ENCODE measurements at regions not wholly inside any gene's neighbourhood (a gene's known extent, or its start where the extent isn't known, plus 50 kb on each side); places are given as distances from the start of the nearest gene placed in this dataset.

DNA sequence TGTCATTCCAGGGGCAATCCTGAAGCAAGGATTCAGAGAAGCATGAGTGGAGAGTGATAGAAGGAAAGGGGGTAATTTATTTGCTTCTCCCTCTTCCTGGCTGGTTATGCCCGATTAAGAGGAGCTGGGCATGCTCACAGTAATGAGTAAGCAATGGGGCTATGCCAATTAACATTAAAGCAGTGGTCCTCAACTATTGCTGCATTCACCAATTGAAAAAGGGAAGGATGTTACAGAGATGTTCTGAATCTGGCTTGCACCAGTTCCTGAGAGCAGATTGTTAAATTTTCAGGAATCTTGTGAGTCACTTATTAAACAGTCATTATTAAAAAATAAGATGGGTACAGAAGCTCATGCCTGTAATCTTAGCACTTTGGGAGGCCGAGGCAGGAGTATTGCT is 85.9 kb upstream of the ZBTB20 start:
- Mint-ChIP-seq H3K4me3 (no peak overlapping the region), H3K27me3 (no peaks in the 10 kb centered on the region), H3K4me1 (peaks cover 2% of the 10 kb centered on the region), H3K27ac (no peak overlapping the region), H3K36me3 (ENCODE audit: low read depth) (no peaks in the 10 kb centered on the region)
- ATAC-seq (no peak), DNase-seq (no peak)
- no peaks in the 10 kb centered on the region for H3K9me3 ChIP-seq (ENCODE audit: control insufficient read depth, low read length, poor library complexity, severe bottlenecking)

DNA sequence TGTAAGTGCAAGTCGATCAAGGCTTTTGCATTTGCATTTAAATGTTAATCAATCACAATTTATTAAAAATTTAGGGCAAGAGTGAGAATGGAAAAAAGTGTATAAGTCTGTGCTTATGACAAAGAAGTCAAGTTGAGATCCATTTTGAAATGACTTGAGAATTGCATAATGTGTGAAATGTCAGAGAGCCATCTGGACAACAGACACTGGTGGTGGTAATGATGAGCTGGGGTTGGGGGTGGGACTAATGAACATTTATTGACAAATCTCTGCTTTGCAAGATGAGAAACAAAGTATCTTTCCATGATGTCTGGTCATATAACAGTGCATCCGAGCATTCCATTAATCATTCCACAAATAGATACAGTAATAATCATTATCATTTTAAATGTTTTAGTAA is 89.4 kb upstream of the ZBTB20 start:
- H3K27me3 Mint-ChIP-seq = no peaks in the 10 kb centered on the region
- no peak for ATAC-seq
- no peaks in the 10 kb centered on the region for H3K4me1 Mint-ChIP-seq
- H3K36me3 Mint-ChIP-seq (ENCODE audit: low read depth) = no peaks in the 10 kb centered on the region
- no peak overlapping the region for H3K27ac Mint-ChIP-seq
- no peak overlapping the region for H3K4me3 Mint-ChIP-seq
- DNase-seq = no peak
- no peaks in the 10 kb centered on the region for H3K9me3 ChIP-seq (ENCODE audit: control insufficient read depth, low read length, poor library complexity, severe bottlenecking)

DNA sequence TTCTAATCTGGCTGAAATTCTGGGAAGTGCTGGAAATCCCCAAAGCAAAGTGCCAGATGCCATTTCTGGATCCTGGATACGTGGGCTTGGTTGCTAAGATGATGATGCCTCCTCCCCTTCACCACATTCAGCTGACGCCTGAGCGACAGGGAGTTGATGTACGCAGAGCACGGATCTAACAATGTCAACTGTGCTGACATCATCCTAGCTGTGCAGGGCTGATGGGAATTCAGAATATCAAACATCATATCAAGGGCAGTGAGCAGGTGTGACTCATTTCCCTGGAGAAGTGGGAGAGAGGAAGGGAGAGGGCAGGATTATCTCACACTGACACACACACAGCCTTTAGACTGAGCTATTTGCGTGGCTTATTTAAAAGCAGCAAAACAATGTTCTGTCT is 92.6 kb upstream of the ZBTB20 start:
- H3K27ac Mint-ChIP-seq = no peak overlapping the region
- H3K36me3 Mint-ChIP-seq (ENCODE audit: low read depth) = peaks cover 2% of the 10 kb centered on the region
- DNase-seq = no peak
- H3K4me3 Mint-ChIP-seq = no peak overlapping the region
- no peaks in the 10 kb centered on the region for H3K27me3 Mint-ChIP-seq
- no peaks in the 10 kb centered on the region for H3K9me3 ChIP-seq (ENCODE audit: control insufficient read depth, low read length, poor library complexity, severe bottlenecking)
- H3K4me1 Mint-ChIP-seq = no peaks in the 10 kb centered on the region
- no peak for ATAC-seq

DNA sequence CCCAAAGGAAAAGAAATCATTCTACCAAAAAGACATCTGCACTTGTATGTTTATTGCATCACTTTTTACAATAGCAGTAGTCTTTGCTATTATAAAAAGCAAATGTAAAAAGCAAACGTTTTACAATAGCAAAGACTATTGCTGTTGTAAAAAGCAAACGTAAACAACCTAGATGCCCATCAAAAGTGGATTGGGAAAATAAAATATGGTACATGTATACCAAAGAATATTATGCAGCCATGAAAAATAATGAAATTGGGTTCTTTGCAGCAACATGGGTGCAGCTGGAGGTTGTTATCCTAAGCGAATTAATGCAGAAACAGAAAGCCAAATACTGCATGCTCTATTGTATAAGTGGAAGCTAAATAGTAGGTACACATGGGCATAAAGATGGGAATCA is 97.3 kb upstream of the ZBTB20 start:
- Mint-ChIP-seq H3K4me3 (no peak overlapping the region), H3K27me3 (no peaks in the 10 kb centered on the region), H3K4me1 (no peaks in the 10 kb centered on the region), H3K27ac (no peak overlapping the region), H3K36me3 (ENCODE audit: low read depth) (peaks cover 2% of the 10 kb centered on the region)
- ATAC-seq (no peak), DNase-seq (no peak)
- no peaks in the 10 kb centered on the region for H3K9me3 ChIP-seq (ENCODE audit: control insufficient read depth, low read length, poor library complexity, severe bottlenecking)

DNA sequence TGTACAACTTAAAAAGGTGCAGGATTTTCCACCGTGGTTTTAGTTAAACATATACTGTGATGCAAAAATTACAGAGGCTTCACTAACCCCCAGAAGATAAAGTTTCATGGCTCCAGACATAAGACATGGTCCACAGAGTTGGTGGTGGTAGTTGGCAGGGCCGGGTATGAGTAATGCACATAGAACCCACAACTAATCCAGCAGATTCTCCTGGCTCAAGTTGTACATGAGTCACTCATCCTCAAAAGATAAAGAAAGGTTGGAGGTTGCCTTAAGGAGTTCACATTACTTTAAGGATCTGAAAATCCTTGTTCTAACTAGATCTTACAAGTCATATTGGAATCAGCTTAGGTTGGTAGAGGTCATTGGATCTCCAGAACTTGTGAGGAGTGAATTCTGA is 98.3 kb upstream of the ZBTB20 start:
- Mint-ChIP-seq H3K4me3 (no peak overlapping the region), H3K36me3 (ENCODE audit: low read depth) (peaks cover 2% of the 10 kb centered on the region), H3K4me1 (no peaks in the 10 kb centered on the region), H3K27me3 (no peaks in the 10 kb centered on the region), H3K27ac (no peak overlapping the region)
- DNase-seq (no peak), ATAC-seq (no peak)
- no peaks in the 10 kb centered on the region for H3K9me3 ChIP-seq (ENCODE audit: control insufficient read depth, low read length, poor library complexity, severe bottlenecking)

DNA sequence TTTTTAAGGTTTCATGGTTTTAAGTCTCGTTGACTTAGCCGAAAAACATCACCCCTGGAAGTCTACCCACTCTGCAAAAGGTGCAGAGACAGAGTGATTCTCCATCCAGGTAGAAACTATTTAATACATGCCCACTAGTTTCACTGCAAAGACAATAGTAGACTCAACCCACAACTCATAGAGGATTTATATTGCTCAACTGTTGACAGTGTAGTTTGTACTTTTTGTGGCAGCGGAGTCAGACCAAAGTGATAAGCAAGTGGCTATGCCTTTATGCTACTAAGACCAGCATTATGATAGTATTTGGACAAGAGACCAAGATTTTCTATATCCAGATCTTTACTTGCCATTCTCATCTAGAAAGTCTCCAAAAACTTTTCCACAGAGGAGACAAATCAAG is 98.8 kb upstream of the ZBTB20 start:
- H3K9me3 ChIP-seq (ENCODE audit: control insufficient read depth, low read length, poor library complexity, severe bottlenecking) = no peaks in the 10 kb centered on the region
- H3K4me3 Mint-ChIP-seq = no peak overlapping the region
- no peaks in the 10 kb centered on the region for H3K27me3 Mint-ChIP-seq
- no peaks in the 10 kb centered on the region for H3K4me1 Mint-ChIP-seq
- no peak overlapping the region for H3K27ac Mint-ChIP-seq
- ATAC-seq (no peak), DNase-seq (no peak)
- peaks cover 2% of the 10 kb centered on the region for H3K36me3 Mint-ChIP-seq (ENCODE audit: low read depth)

DNA sequence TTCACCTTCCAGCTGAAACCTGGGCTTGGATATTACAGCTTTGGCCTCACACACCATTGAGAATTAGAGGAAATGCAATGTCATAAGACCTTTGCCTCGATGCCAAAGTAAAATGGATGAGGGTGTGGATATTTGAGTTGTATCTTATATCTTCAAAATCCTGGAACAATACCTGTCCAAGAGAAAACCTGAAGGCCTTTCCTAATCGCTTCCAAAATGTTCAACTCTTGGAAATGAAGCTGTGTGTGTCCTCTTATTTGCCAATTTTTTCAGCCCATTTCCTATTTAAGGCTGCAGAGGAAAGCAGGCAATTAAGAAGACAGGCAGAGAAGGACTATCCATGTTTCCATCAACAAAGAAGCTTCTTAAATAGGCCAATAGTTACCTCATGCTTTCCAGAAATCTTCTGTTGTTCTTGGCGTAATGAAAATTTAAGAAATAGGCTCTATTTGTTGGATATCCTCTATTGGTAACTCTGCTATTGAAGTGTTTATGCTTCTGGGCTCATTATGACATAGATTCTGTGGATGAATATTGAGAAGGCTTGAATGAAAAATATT is 99.5 kb upstream of the ZBTB20 start:
- no peaks in the 10 kb centered on the region for H3K27me3 Mint-ChIP-seq
- H3K4me3 Mint-ChIP-seq = no peak overlapping the region
- ATAC-seq = no peak
- H3K36me3 Mint-ChIP-seq (ENCODE audit: low read depth) = peaks cover 2% of the 10 kb centered on the region
- H3K27ac Mint-ChIP-seq = no peak overlapping the region
- DNase-seq = no peak
- H3K4me1 Mint-ChIP-seq = no peaks in the 10 kb centered on the region
- H3K9me3 ChIP-seq (ENCODE audit: control insufficient read depth, low read length, poor library complexity, severe bottlenecking) = no peaks in the 10 kb centered on the region

DNA sequence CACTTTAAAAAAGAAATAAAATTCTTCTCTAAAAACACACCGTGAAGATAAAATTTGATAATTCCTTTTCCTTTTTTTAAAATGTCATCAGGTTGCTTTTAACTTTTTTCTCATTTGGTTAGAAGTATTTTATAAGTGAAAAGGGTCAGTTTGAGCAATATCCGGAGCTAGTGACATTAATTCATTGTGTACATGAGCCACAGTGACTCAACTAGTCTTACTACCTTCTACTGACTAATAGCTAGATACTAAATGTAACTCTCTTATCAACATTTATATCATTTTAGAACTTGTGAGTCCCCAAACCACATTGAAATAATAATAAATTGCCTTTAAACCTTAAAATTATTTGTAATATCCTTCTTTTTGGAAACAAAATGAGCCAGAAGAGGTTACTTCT is 101.2 kb upstream of the ZBTB20 start:
- Mint-ChIP-seq H3K27me3 (no peaks in the 10 kb centered on the region), H3K4me3 (no peak overlapping the region), H3K4me1 (peaks cover 2% of the 10 kb centered on the region), H3K27ac (no peak overlapping the region), H3K36me3 (ENCODE audit: low read depth) (peaks cover 2% of the 10 kb centered on the region)
- no peak for ATAC-seq
- H3K9me3 ChIP-seq (ENCODE audit: control insufficient read depth, low read length, poor library complexity, severe bottlenecking) = no peaks in the 10 kb centered on the region
- no peak for DNase-seq

DNA sequence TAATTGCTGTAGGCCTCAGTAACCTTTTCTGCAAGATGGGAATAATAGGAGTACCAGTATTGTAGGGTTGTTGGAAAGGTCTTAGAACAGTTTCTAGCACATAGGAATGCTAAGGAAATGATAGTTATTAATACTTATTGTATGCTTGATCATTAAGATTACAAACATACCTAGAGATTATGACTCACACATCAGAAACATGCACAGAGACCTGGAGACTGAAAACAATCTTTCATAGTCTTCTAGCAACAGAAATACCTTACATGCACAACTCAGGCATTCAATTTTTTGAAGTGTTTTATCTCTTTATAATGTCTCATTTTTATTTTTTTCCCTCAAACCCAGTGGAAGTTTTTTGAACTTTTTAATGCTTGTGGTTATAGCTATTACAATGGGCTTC is 104.4 kb upstream of the ZBTB20 start:
- no peaks in the 10 kb centered on the region for H3K9me3 ChIP-seq (ENCODE audit: control insufficient read depth, low read length, poor library complexity, severe bottlenecking)
- H3K27me3 Mint-ChIP-seq = no peaks in the 10 kb centered on the region
- peaks cover 2% of the 10 kb centered on the region for H3K4me1 Mint-ChIP-seq
- H3K4me3 Mint-ChIP-seq = no peak overlapping the region
- no peak for DNase-seq
- H3K36me3 Mint-ChIP-seq (ENCODE audit: low read depth) = peaks cover 2% of the 10 kb centered on the region
- no peak overlapping the region for H3K27ac Mint-ChIP-seq
- ATAC-seq = no peak

DNA sequence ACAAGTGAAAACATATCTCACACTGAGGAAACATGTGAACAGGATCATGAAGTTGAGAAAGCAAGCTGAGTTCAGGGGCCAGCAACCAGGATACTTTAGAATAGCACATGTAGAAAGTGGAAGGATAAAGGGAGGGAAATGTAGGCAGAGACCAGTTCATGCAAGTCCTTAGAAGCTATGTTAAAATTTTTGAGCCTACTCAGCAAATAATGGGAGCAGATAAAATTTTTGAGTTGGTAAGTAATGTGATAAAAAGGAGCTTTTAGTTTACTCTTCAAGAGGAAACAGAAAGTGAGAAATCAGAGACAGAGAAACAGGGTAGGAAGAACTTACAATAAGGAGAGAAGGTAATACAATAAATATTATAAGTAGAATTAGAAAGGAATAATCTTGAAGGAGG is 105.6 kb upstream of the ZBTB20 start:
- H3K4me1 Mint-ChIP-seq = peaks cover 2% of the 10 kb centered on the region
- peaks cover 2% of the 10 kb centered on the region for H3K36me3 Mint-ChIP-seq (ENCODE audit: low read depth)
- H3K4me3 Mint-ChIP-seq = no peak overlapping the region
- no peak for ATAC-seq
- H3K27ac Mint-ChIP-seq = no peak overlapping the region
- no peaks in the 10 kb centered on the region for H3K9me3 ChIP-seq (ENCODE audit: control insufficient read depth, low read length, poor library complexity, severe bottlenecking)
- DNase-seq = no peak
- H3K27me3 Mint-ChIP-seq = no peaks in the 10 kb centered on the region

DNA sequence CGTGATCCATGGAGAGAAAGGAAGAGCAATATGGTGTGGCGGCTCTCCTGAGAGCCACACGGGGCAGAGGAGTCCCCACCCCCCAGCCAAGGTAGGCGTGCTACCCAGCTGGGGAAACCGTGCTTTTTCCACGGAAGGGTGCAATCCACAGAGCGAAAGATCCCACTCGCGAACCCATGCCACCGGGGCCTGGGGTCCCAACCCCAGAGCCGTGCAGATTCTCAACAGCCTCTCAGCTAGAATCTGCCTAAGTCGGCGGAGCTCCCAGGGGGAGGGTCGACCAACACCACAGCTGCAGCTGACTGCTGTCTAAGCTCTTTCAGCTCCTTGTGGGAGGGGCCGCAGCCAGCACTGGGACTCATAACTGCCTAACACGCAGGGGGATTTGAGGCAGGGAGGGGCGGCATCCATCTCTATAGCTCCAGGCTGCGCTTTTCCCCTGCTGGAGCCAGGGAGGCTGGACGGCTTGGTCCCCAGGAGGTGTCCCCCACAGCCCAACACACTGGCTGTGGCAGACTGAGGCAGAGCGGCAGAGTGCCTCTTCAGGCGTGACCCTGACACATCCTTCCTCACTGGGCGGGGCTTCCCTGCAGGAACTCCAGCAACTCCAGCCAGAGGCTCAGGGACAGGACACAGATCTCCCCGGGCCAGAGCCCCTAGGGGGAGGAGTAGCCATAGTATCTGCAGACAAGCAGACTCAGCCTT is 107.6 kb upstream of the ZBTB20 start:
- H3K36me3 Mint-ChIP-seq (ENCODE audit: low read depth) = peaks cover 2% of the 10 kb centered on the region
- DNase-seq (no peak), ATAC-seq (no peak)
- no peak overlapping the region for H3K27ac Mint-ChIP-seq
- no peaks in the 10 kb centered on the region for H3K27me3 Mint-ChIP-seq
- H3K4me3 Mint-ChIP-seq = no peak overlapping the region
- no peaks in the 10 kb centered on the region for H3K9me3 ChIP-seq (ENCODE audit: control insufficient read depth, low read length, poor library complexity, severe bottlenecking)
- H3K4me1 Mint-ChIP-seq = peaks cover 2% of the 10 kb centered on the region

DNA sequence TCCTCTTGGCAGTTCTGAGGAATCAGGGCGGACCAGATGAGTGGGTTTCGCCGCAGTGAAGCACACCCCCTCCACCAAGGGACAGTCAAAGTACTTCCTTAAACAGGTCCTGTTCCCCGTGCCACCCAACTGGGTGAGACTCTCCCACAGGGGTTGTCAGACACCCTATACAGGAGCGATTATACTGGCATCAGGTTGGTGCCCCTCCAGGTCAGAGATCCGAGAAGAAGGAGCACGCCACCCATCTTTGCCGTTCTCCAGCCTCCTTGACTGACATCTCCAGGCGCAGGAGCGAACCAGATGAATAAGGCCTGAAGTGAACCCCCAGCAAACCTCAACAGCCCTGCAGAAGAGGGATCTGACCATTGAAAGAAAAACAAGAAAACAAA is 108.1 kb upstream of the ZBTB20 start:
- Mint-ChIP-seq H3K4me1 (peaks cover 2% of the 10 kb centered on the region), H3K4me3 (no peak overlapping the region), H3K27me3 (no peaks in the 10 kb centered on the region), H3K27ac (no peak overlapping the region), H3K36me3 (ENCODE audit: low read depth) (peaks cover 2% of the 10 kb centered on the region)
- DNase-seq (no peak), ATAC-seq (no peak)
- H3K9me3 ChIP-seq (ENCODE audit: control insufficient read depth, low read length, poor library complexity, severe bottlenecking) = no peaks in the 10 kb centered on the region

DNA sequence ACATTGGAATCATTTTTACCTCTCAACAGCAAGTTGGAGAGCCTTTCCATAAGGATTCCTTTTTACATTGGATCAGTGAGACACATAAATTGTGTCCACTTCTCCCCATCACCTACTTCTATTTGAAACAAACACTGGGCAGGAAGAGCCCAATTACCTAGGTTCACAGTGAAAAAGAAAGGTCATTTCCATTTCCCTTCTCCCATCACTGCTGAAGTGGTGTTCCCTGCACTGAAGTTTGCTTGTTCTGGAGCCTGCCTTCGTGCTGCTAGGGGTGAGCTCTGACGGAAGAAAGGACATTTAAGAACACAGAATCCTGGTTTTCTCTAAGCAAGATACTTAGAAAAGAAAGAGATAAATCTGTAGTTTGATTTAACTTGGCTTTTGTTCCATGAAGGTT is 123.8 kb upstream of the ZBTB20 start:
- Mint-ChIP-seq H3K27me3 (no peaks in the 10 kb centered on the region), H3K4me3 (no peak overlapping the region), H3K27ac (no peak overlapping the region), H3K36me3 (ENCODE audit: low read depth) (no peaks in the 10 kb centered on the region), H3K4me1 (no peaks in the 10 kb centered on the region)
- H3K9me3 ChIP-seq (ENCODE audit: control insufficient read depth, low read length, poor library complexity, severe bottlenecking) = no peaks in the 10 kb centered on the region
- DNase-seq (no peak), ATAC-seq (no peak)

DNA sequence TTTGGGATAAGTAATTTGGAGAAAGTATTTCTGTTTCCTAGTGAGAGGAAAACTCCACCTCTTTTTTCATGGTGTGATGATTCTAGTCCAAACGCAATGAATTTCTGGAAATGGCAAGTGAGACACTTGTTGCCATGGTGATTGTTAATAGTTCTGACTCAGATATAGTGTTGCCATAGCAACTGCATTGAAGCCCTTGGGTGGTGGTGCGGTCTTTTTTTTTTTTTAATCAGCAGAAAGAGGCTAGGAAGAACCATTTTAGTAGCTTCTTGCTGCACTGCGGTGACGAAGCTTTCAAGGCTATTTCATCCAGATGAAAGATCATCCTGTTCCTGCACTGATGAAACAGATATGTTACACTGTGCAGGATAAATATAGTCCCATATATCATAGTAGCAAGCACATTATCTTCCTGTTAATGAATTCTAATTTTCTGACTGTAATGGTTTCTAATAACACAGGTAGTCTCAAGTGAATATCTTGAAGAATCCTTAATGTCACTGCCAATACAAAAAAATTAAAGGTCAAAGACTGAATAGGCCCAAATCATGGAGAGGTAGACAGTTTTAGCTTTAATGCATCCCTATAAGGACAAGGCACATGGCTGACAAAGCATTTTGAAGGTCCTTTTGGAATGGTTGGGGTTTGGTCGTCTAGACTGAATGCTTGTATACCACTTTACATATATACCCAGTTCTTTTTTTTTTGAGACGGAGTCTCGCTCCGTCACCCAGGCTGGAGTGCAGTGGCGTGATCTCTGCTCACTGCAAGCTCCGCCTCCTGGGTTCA is 125.1 kb upstream of the ZBTB20 start:
- DNase-seq (no peak), ATAC-seq (no peak)
- no peaks in the 10 kb centered on the region for H3K27me3 Mint-ChIP-seq
- no peak overlapping the region for H3K4me3 Mint-ChIP-seq
- no peaks in the 10 kb centered on the region for H3K9me3 ChIP-seq (ENCODE audit: control insufficient read depth, low read length, poor library complexity, severe bottlenecking)
- no peaks in the 10 kb centered on the region for H3K4me1 Mint-ChIP-seq
- no peaks in the 10 kb centered on the region for H3K36me3 Mint-ChIP-seq (ENCODE audit: low read depth)
- H3K27ac Mint-ChIP-seq = no peak overlapping the region
